Spleen (tissue), 7 donors: ENCODE measurements at regions not wholly inside any gene's neighbourhood (a gene's known extent, or its start where the extent isn't known, plus 50 kb on each side); places are given as distances from the start of the nearest gene placed in this dataset.

Experiments
- POLR2A ChIP-seq, 3 donors: fragments of 450-650 bp; IDR thresholded peaks; one replicate each; pipeline ENCODE4 v1.5.1; 2017; ENCODE audit warnings: antibody characterized with exemption in 3 of 3, mild to moderate bottlenecking in 1 of 3
- POLR2AphosphoS5 ChIP-seq, 3 donors: sonication (generic); formaldehyde crosslinking; IDR thresholded peaks; one replicate each; pipeline ENCODE4 v1.5.1; 2017; ENCODE audit warnings: antibody characterized with exemption in 3 of 3
- TF ChIP-seq, protein P1 (sequence below), 11 experiments: fragments of 200-600 bp in 7 of 11; fragments of 450-650 bp in 4 of 11; sonication (generic) in 4 of 11; IDR thresholded peaks in 8 of 11; conservative IDR thresholded peaks in 3 of 11; 1 replicate in 7 of 11; 2 replicates in 4 of 11; pipeline versions ENCODE4 v1.4.0 to v1.8.0; 2016 to 2021; ENCODE audit warnings: antibody characterized with exemption in 11 of 11, inconsistent platforms in 4 of 11, mild to moderate bottlenecking in 1 of 11
- donor health status: DM: no; HTN: no; CAD: no; lungs with moderate emphysema.
- donor health status: DM: no; HTN: no; CAD: no.
- donor health status: DM: no; HTN: no; CAD: no.

DNA sequence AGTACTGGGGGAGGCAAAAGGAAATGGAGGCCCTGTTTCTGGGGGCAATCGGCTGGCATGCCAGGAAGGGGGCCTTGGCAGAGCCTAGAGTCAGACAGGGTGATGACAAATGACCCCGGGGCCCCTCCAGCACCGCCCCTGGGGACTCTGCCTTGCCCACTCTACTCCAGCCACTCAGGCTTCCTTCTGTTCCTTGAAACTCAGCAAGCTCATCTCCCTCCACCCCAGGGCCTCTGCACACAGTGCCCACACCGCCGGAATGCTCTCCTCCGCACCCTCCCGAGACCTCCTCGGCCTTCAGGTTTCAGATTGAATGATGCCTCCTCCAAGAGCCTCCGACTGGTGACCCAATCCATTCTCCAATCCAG is 122.5 kb upstream of the ZBTB40 start:
- TF ChIP-seq POLR2AphosphoS5 (IDR thresholded peaks at IDR 0.05) (no peak), POLR2A (IDR thresholded peaks at IDR 0.05) (no peak)
- TF ChIP-seq, protein P1, sequence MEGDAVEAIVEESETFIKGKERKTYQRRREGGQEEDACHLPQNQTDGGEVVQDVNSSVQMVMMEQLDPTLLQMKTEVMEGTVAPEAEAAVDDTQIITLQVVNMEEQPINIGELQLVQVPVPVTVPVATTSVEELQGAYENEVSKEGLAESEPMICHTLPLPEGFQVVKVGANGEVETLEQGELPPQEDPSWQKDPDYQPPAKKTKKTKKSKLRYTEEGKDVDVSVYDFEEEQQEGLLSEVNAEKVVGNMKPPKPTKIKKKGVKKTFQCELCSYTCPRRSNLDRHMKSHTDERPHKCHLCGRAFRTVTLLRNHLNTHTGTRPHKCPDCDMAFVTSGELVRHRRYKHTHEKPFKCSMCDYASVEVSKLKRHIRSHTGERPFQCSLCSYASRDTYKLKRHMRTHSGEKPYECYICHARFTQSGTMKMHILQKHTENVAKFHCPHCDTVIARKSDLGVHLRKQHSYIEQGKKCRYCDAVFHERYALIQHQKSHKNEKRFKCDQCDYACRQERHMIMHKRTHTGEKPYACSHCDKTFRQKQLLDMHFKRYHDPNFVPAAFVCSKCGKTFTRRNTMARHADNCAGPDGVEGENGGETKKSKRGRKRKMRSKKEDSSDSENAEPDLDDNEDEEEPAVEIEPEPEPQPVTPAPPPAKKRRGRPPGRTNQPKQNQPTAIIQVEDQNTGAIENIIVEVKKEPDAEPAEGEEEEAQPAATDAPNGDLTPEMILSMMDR (IDR thresholded peaks at IDR 0.05 in 8 of 11, conservative IDR thresholded peaks at IDR 0.05 in 3 of 11), result no peak
